B cell (primary cell): ENCODE measurements at regions not wholly inside any gene's neighbourhood (a gene's known extent, or its start where the extent isn't known, plus 50 kb on each side); places are given as distances from the start of the nearest gene placed in this dataset.

Source experiments
- ATAC-seq: fragments of 200-7000 bp; cut with Tn5 transposase; one replicate; pipeline ENCODE4 v1.10.0; 2021; ENCODE audit warnings: low read depth, mild to moderate bottlenecking, moderate number of reproducible peaks, moderate library complexity
- CTCF ChIA-PET: fragments of 350-600 bp; sonication (Branson Sonifier 250); formaldehyde crosslinking; loops from one replicate; lab custom pipeline; 2021; ENCODE audit warnings: antibody characterized with exemption, inconsistent platforms; lab: Charles Lee
- POLR2A ChIA-PET: fragments of 350-600 bp; sonication (Branson Sonifier 250); formaldehyde crosslinking; loops from one replicate; lab custom pipeline; 2021; ENCODE audit warnings: antibody characterized with exemption; lab: Charles Lee
- DNase-seq: peaks from one replicate; pipeline ENCODE4 v3.0.0; 2013
- H2AFZ ChIP-seq: 2 replicates; pipeline ENCODE4 v1.6.1; 2012; ENCODE audit warnings: mild to moderate bottlenecking, low read depth, low read length; ENCODE audit not compliant: insufficient read depth, poor library complexity, severe bottlenecking
- H3K27ac ChIP-seq, 2 donors: 1 replicate in 1 of 2; 2 replicates in 1 of 2; pipeline ENCODE4 v1.5.1; 2012 to 2013; ENCODE audit warnings: low read length in 2 of 2, mild to moderate bottlenecking in 2 of 2, moderate library complexity in 1 of 2
- H3K27me3 ChIP-seq, 4 experiments: fragments of 200-600 bp in 1 of 4; sonication (generic) in 1 of 4; replicated peaks in 1 of 4; 1 replicate in 2 of 4; 2 replicates in 2 of 4; pipeline versions ENCODE4 v1.6.1 to v1.7.0; 2013 to 2016; ENCODE audit warnings: low read length in 3 of 4, mild to moderate bottlenecking in 2 of 4, mixed read lengths in 1 of 4, moderate library complexity in 1 of 4; ENCODE audit not compliant: insufficient read depth in 4 of 4, control insufficient read depth in 3 of 4; ENCODE audit errors: control extremely low read depth in 1 of 4
- H3K36me3 ChIP-seq, 2 experiments: replicated peaks in 1 of 2; 1 replicate in 1 of 2; 2 replicates in 1 of 2; pipeline versions ENCODE4 v1.6.1 to v1.7.1; 2013; ENCODE audit warnings: low read length in 1 of 2; ENCODE audit not compliant: insufficient read depth in 2 of 2, control insufficient read depth in 1 of 2; ENCODE audit errors: control extremely low read depth in 1 of 2, extremely low read depth in 1 of 2
- H3K4me1 ChIP-seq, 2 donors: fragments of 200-600 bp in 1 of 2; sonication (generic) in 1 of 2; 1 replicate in 1 of 2; 2 replicates in 1 of 2; pipeline versions ENCODE4 v1.5.1 to v1.6.1; 2013 to 2017; ENCODE audit warnings: low read length in 2 of 2; ENCODE audit not compliant: control insufficient read depth in 2 of 2, insufficient read depth in 2 of 2
- H3K4me2 ChIP-seq: replicated peaks from 2 replicates; pipeline ENCODE3; 2012; ENCODE audit warnings: mild to moderate bottlenecking, low read depth, low read length; ENCODE audit not compliant: poor library complexity, severe bottlenecking
- H3K4me3 ChIP-seq, 5 experiments: fragments of 200-600 bp in 1 of 5; sonication (generic) in 1 of 5; 1 replicate in 3 of 5; 2 replicates in 2 of 5; pipeline versions ENCODE4 v1.5.1 to v1.7.0; 2011 to 2016; ENCODE audit warnings: low read length in 4 of 5, mild to moderate bottlenecking in 4 of 5, low read depth in 2 of 5, control low read depth in 1 of 5, moderate library complexity in 1 of 5; ENCODE audit not compliant: insufficient read depth in 1 of 5; ENCODE audit errors: control extremely low read depth in 1 of 5, extremely low read depth in 1 of 5
- H3K79me2 ChIP-seq: fragments of 200-600 bp; sonication (generic); one replicate; pipeline ENCODE4 v1.6.0; 2016; ENCODE audit warnings: low read length; ENCODE audit not compliant: control insufficient read depth, insufficient read depth
- H3K9ac ChIP-seq: fragments of 200-600 bp; sonication (generic); 2 replicates; pipeline ENCODE4 v1.6.1; 2017; ENCODE audit warnings: mild to moderate bottlenecking, low read length, moderate library complexity
- H3K9me3 ChIP-seq, 3 donors: one replicate each; pipeline versions ENCODE4 v1.6.1 to v1.7.1; 2013; ENCODE audit warnings: low read length in 2 of 3; ENCODE audit not compliant: control insufficient read depth in 2 of 3, insufficient read depth in 1 of 3; ENCODE audit errors: control extremely low read depth in 1 of 3
- H4K20me1 ChIP-seq: 2 replicates; pipeline ENCODE4 v1.6.0; 2012; ENCODE audit warnings: mild to moderate bottlenecking, low read length; ENCODE audit not compliant: insufficient read depth, control insufficient read depth, poor library complexity, severe bottlenecking
- H3K27ac Mint-ChIP-seq: one replicate; pipeline ENCODE4 v1.8.0; 2021; ENCODE audit warnings: mixed read lengths
- H3K27me3 Mint-ChIP-seq: one replicate; pipeline ENCODE4 v1.8.0; 2021; ENCODE audit warnings: mixed read lengths
- H3K4me1 Mint-ChIP-seq: one replicate; pipeline ENCODE4 v1.8.0; 2021; ENCODE audit warnings: mixed read lengths
- H3K4me3 Mint-ChIP-seq: one replicate; pipeline ENCODE4 v1.8.0; 2021; ENCODE audit warnings: mixed read lengths
- H3K9me3 Mint-ChIP-seq: one replicate; pipeline ENCODE4 v1.8.0; 2022; ENCODE audit warnings: mixed read lengths; ENCODE audit not compliant: insufficient read depth
- CTCF ChIP-seq: fragments of 200-600 bp; IDR thresholded peaks from one replicate; pipeline ENCODE4 v1.8.0; 2022; ENCODE audit warnings: antibody characterized with exemption, mild to moderate bottlenecking
- EZH2 ChIP-seq: IDR thresholded peaks from 2 replicates; pipeline ENCODE4 v1.6.1; 2012; ENCODE audit warnings: borderline replicate concordance, low read depth, mild to moderate bottlenecking, moderate library complexity, low read length; ENCODE audit not compliant: insufficient read depth, poor library complexity, severe bottlenecking
- WGBS: methylation state at CpG from one replicate; pipeline ENCODE4 v1.1.5; 2013; ENCODE audit warnings: missing lambda C conversion rate; ENCODE audit not compliant: insufficient coverage; 5-methylcytosine and 5-hydroxymethylcytosine counted together
- intact Hi-C: fragments of 100-400 bp; cut with micrococcal nuclease; formaldehyde crosslinking; loops from one replicate; pipeline ENCODE4 v1.10.0; 2022

DNA sequence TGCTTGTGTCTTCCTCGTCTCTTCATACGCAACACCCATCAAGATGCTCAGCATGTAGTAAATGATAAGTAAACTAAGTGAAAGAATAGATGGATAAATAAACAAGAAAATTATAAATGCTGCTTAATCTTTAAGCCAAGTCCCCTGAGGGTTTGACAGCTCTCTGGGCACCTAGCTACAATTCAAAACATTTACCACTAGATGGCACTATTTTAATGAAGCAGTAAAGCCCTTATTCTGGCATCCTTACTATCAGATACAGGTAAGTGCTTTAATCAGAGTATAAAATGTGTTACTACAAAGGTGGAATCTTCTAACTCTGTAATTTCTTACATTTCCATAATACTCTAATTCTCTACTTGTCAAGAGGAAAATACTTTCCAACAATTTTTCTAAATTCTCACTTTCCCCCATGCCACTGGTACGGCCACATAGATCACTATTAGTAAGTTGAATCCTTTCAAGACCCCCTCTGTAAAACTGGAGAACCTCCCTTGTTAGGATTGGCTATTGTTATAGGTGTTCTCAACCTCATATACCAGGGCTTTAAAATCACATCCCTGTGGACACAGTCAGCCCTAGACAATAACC is 137.8 kb downstream of the BARHL2 start:
- H4K20me1 ChIP-seq: no peaks in the 10 kb centered on the region
- Mint-ChIP-seq H3K27ac (no peak overlapping the region), H3K4me3 (no peak overlapping the region), H3K4me1 (no peaks in the 10 kb centered on the region), H3K27me3 (peaks cover 15% of the 10 kb centered on the region), H3K9me3 (no peaks in the 10 kb centered on the region)
- H3K27me3 ChIP-seq: no peaks in the 10 kb centered on the region
- H3K27ac ChIP-seq: no peak overlapping the region
- no peaks in the 10 kb centered on the region for H3K9me3 ChIP-seq
- H3K4me3 ChIP-seq: no peak overlapping the region
- no peaks in the 10 kb centered on the region for H3K79me2 ChIP-seq
- ChIA-PET CTCF (interaction anchor here (0.5 to 7.3 kb wide), 9 partner anchors 9 to 700 kb away, joined by 3 to 75 read pairs (median 5); no protein-coding TSS in a partner anchor), POLR2A (no interaction called here)
- no peak for TF ChIP-seq EZH2
- TF ChIP-seq CTCF: peak; percentile 83
- DNase-seq (peak; percentile 50), ATAC-seq (no peak)
- no peak overlapping the region for H3K9ac ChIP-seq
- no CpG with 5 or more reads among the region's 3 CpGs for WGBS
- no peaks in the 10 kb centered on the region for H3K36me3 ChIP-seq
- no peak overlapping the region for H3K4me2 ChIP-seq
- no peak overlapping the region for H2AFZ ChIP-seq
- H3K4me1 ChIP-seq: no peaks in the 10 kb centered on the region
- intact Hi-C loops: loop anchor here (2.0 kb wide), 1 partner anchor 385 kb away; no protein-coding TSS in a partner anchor

- H3K27me3 ChIP-seq: no peaks in the 10 kb centered on the region
- H3K27ac ChIP-seq: no peak overlapping the region
- no peak overlapping the region for H2AFZ ChIP-seq
- Mint-ChIP-seq H3K27ac (no peak overlapping the region), H3K4me3 (no peak overlapping the region), H3K9me3 (no peaks in the 10 kb centered on the region), H3K4me1 (no peaks in the 10 kb centered on the region), H3K27me3 (peaks cover 6% of the 10 kb centered on the region)
- no peak overlapping the region for H3K4me2 ChIP-seq
- intact Hi-C loops: no loop called here
- no peak overlapping the region for H3K4me3 ChIP-seq
- TF ChIP-seq CTCF (no peak), EZH2 (no peak)
- 91% methylated on average over 1 of the region's 1 CpG for WGBS
- no peaks in the 10 kb centered on the region for H3K79me2 ChIP-seq
- CTCF ChIA-PET: interaction anchor here (0.8 kb wide), 1 partner anchor 33 kb away, joined by 3 read pairs; no protein-coding TSS in a partner anchor
- H4K20me1 ChIP-seq: no peaks in the 10 kb centered on the region
- no peak for ATAC-seq
- no peaks in the 10 kb centered on the region for H3K9me3 ChIP-seq
- POLR2A ChIA-PET: no interaction called here
- H3K36me3 ChIP-seq: no peaks in the 10 kb centered on the region
- no peak overlapping the region for H3K9ac ChIP-seq
- no peaks in the 10 kb centered on the region for H3K4me1 ChIP-seq
- DNase-seq: no peak
Measured at GRCh38 chr1:90574692-90575370, 142.3 kb downstream of the BARHL2 start.
